GM12873 (cell line): ENCODE measurements at regions not wholly inside any gene's neighbourhood (a gene's known extent, or its start where the extent isn't known, plus 50 kb on each side); places are given as distances from the start of the nearest gene placed in this dataset.

Source experiments
- CTCF ChIP-seq: IDR thresholded peaks from 2 replicates; pipeline ENCODE4 v1.5.1; 2012; ENCODE audit warnings: low read depth, mild to moderate bottlenecking, moderate library complexity, low read length, control low read depth; ENCODE audit not compliant: insufficient read depth; ENCODE audit errors: missing control alignments

- TF ChIP-seq CTCF, result no peak
Measured at GRCh38 chr3:163175970-163176369, 1679.4 kb downstream of the OTOL1 start.

DNA sequence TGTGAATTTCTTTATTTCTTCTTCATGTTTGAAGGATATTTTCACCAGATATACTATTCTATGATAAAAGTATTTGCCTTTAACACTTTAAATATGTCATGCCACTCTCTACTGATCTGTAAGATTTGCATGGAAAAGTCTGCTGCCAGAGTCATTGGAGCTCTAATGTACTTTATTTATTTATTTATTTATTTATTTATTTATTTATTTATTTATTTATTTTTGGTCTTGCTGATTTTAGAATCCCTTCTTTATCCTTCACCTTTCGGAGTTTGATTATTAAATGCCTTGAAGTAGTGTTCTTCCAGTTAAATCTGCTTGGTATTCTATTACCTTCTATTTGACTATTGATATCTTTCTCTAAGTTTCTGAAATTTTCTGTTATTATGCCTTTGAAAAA, 1669.6 kb downstream of the OTOL1 start:
- TF ChIP-seq CTCF, result no peak

- no peak for TF ChIP-seq CTCF
Measured at GRCh38 chr3:163159306-163159705, 1662.7 kb downstream of the OTOL1 start.

DNA sequence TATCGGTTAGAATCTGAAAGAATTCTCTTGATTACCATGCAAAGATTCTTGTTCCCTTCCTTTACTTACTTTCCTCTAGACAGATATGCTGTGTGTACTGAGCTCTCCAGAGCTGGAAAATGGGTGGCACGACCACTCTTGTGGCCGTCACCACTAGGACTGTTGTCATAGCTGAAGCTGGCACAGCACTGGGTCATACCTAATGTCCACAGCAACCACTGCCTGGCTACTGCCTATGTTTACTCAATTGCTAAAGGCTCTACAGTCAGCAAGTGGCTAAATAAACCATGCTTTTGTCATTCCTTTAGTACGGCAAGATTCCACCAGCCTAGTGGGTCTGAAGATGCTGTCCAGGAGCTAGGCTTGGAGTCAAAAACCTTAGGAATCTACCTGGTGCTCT, 1643.0 kb downstream of the OTOL1 start:
- no peak for TF ChIP-seq CTCF

DNA sequence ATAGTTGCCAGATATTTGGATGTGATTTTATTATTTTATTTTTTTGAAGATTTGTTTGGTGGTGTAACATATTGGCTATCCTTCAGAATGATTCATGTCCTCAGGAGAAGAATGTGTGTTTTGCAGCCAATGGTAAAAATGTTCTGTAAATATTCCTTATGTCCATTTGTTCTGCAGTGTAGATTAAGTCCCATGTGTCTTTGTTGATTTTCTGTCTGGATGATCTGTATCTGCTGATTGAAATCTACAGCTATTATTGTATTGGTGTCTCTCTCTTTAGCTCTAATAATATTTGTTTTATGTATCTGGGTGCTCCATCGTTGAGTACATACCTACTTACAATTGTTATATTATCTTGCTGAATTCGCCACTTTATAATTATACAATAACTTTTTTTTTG, 1641.7 kb downstream of the OTOL1 start:
- no peak for TF ChIP-seq CTCF

DNA sequence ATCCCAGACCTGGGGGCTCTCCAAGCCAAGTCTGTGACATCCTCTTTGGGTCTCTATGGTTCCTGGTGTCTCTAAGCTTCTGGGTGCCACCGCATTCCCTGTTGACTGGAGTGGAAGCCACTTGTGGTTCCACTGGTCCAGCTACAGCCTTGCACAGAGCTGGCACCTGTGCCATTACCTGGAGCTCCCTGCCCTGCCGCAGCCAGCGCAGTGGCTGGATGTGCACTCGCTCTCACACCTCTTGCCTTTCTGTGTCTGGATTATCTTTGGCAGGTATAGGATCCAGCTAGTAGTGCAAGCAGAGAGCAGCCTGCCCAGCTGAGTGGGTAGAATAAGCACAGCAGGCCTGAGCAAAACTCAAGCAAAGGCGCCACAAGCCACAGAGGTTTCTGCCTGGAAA, 1635.5 kb downstream of the OTOL1 start:
- TF ChIP-seq CTCF, result no peak

GRCh38 chr3:163129287-163129686, 1632.7 kb downstream of the OTOL1 start:
- TF ChIP-seq CTCF, result no peak

DNA sequence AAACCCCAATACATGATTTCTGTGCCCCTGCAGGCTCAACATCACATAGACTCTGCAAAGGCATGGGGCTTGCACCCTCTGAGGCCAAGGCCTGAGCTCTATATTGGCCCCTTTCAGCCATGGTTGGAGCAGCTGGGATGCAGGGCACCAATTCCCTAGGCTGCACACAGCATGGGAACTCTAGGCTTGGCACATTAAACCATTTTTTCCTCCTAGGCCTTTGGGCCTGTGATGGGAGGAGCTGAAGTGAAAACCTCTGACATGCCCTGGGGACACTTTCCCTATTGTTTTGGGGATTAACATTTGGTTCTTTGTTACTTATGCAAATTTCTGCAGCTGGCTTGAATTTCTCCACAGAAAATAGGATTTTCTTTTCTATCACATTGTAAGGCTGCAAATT, 1629.5 kb downstream of the OTOL1 start:
- TF ChIP-seq CTCF, result no peak
